HepG2 (cell line): ENCODE measurements at regions not wholly inside any gene's neighbourhood (a gene's known extent, or its start where the extent isn't known, plus 50 kb on each side); places are given as distances from the start of the nearest gene placed in this dataset.

Experiments
- CEBPZ ChIP-seq: IDR thresholded peaks from 2 replicates; pipeline ENCODE4 v1.6.1; 2012; ENCODE audit warnings: low read length, improper control_type of control experiment
- HCFC1 ChIP-seq: fragments of 150-350 bp; IDR thresholded peaks from 2 replicates; pipeline ENCODE4 v1.6.1; 2014; ENCODE audit warnings: low read depth, low read length
- HMG20B ChIP-seq: conservative IDR thresholded peaks from 2 replicates; pipeline ENCODE4 v1.6.1; 2016; ENCODE audit warnings: missing genetic modification reagents, missing compliant biosample characterization
- HMGXB3 ChIP-seq: sonication (generic); formaldehyde crosslinking; IDR thresholded peaks from 2 replicates; pipeline ENCODE4 v1.4.0; 2020; ENCODE audit warnings: missing genetic modification reagents, borderline replicate concordance
- KLF11 ChIP-seq: IDR thresholded peaks from 2 replicates; pipeline ENCODE4 v1.6.1; 2016; ENCODE audit warnings: missing compliant biosample characterization
- NCOA1 ChIP-seq: sonication (generic); formaldehyde crosslinking; IDR thresholded peaks from 2 replicates; pipeline ENCODE4 v1.9.0; 2021; ENCODE audit warnings: missing genetic modification reagents
- NR0B2 ChIP-seq: sonication (generic); formaldehyde crosslinking; IDR thresholded peaks from 2 replicates; pipeline ENCODE4 v1.4.0; 2020; ENCODE audit warnings: mild to moderate bottlenecking, missing genetic modification reagents
- ZNF331 ChIP-seq: sonication (generic); formaldehyde crosslinking; IDR thresholded peaks from 2 replicates; pipeline ENCODE4 v1.4.0; 2020; ENCODE audit warnings: missing genetic modification reagents
- TF ChIP-seq, protein P1 (sequence below): sonication (generic); formaldehyde crosslinking; IDR thresholded peaks from 2 replicates; pipeline ENCODE4 v1.5.0; 2020; ENCODE audit warnings: mild to moderate bottlenecking, missing genetic modification reagents, borderline replicate concordance
- TF ChIP-seq, protein P2 (sequence below): sonication (generic); formaldehyde crosslinking; IDR thresholded peaks from 2 replicates; pipeline ENCODE4 v1.8.0; 2022; ENCODE audit warnings: low read depth, missing genetic modification reagents

DNA sequence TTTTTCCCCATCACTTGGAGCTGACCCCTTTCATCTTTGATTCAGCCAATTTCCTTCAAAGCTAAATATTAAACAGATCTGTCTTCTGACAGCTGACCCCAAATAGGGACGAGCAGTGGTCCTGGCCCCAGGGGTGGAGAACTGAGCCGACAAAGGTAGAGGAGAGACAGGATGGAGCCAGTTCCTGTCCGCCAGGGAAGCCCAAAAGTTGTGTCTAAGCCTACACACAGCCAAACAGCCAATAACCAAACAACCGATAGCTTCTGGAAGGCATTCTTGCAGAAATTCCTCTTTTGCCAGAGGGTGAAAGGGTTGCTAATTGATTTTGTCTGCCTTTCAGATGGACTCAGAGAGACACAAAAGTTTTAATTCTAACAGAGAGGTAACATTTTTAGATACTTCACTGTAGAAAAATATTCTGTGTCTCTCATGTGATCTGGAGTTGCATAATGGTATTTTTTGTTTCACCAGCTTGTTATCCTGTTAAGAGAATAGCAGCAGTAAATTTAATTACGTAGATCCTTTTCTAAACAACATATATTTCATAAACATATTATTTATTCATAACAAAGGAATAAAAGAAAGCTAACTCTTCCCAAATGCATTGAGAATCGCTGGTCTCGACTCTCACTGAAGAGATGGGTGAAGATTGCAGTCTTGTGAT, 161.7 kb upstream of the LYZL1 start (continued):
- TF ChIP-seq, protein P1, sequence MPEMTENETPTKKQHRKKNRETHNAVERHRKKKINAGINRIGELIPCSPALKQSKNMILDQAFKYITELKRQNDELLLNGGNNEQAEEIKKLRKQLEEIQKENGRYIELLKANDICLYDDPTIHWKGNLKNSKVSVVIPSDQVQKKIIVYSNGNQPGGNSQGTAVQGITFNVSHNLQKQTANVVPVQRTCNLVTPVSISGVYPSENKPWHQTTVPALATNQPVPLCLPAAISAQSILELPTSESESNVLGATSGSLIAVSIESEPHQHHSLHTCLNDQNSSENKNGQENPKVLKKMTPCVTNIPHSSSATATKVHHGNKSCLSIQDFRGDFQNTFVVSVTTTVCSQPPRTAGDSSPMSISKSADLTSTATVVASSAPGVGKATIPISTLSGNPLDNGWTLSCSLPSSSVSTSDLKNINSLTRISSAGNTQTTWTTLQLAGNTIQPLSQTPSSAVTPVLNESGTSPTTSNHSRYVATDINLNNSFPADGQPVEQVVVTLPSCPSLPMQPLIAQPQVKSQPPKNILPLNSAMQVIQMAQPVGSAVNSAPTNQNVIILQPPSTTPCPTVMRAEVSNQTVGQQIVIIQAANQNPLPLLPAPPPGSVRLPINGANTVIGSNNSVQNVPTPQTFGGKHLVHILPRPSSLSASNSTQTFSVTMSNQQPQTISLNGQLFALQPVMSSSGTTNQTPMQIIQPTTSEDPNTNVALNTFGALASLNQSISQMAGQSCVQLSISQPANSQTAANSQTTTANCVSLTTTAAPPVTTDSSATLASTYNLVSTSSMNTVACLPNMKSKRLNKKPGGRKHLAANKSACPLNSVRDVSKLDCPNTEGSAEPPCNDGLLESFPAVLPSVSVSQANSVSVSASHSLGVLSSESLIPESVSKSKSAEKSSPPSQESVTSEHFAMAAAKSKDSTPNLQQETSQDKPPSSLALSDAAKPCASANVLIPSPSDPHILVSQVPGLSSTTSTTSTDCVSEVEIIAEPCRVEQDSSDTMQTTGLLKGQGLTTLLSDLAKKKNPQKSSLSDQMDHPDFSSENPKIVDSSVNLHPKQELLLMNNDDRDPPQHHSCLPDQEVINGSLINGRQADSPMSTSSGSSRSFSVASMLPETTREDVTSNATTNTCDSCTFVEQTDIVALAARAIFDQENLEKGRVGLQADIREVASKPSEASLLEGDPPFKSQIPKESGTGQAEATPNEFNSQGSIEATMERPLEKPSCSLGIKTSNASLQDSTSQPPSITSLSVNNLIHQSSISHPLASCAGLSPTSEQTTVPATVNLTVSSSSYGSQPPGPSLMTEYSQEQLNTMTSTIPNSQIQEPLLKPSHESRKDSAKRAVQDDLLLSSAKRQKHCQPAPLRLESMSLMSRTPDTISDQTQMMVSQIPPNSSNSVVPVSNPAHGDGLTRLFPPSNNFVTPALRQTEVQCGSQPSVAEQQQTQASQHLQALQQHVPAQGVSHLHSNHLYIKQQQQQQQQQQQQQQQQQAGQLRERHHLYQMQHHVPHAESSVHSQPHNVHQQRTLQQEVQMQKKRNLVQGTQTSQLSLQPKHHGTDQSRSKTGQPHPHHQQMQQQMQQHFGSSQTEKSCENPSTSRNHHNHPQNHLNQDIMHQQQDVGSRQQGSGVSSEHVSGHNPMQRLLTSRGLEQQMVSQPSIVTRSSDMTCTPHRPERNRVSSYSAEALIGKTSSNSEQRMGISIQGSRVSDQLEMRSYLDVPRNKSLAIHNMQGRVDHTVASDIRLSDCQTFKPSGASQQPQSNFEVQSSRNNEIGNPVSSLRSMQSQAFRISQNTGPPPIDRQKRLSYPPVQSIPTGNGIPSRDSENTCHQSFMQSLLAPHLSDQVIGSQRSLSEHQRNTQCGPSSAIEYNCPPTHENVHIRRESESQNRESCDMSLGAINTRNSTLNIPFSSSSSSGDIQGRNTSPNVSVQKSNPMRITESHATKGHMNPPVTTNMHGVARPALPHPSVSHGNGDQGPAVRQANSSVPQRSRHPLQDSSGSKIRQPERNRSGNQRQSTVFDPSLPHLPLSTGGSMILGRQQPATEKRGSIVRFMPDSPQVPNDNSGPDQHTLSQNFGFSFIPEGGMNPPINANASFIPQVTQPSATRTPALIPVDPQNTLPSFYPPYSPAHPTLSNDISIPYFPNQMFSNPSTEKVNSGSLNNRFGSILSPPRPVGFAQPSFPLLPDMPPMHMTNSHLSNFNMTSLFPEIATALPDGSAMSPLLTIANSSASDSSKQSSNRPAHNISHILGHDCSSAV = no peak
- TF ChIP-seq CEBPZ = no peak
- TF ChIP-seq KLF11 = no peak
- TF ChIP-seq, protein P2, sequence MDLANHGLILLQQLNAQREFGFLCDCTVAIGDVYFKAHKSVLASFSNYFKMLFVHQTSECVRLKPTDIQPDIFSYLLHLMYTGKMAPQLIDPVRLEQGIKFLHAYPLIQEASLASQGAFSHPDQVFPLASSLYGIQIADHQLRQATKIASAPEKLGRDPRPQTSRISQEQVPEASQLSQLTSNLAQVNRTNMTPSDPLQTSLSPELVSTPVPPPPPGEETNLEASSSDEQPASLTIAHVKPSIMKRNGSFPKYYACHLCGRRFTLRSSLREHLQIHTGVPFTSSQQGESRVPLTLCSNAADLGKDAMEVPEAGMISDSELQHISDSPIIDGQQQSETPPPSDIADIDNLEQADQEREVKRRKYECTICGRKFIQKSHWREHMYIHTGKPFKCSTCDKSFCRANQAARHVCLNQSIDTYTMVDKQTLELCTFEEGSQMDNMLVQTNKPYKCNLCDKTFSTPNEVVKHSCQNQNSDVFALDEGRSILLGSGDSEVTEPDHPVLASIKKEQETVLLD (CRISPR knock-in tag) = no peak
- TF ChIP-seq HCFC1 = no peak
- TF ChIP-seq ZNF331 (CRISPR knock-in tag) = no peak
- no peak for TF ChIP-seq HMGXB3 (CRISPR knock-in tag)
- TF ChIP-seq HMG20B (CRISPR knock-in tag) = no peak
- no peak for TF ChIP-seq NCOA1
- no peak for TF ChIP-seq NR0B2 (CRISPR knock-in tag)
